Fibroblast of skin of right biceps (primary cell): ENCODE measurements at regions not wholly inside any gene's neighbourhood (a gene's known extent, or its start where the extent isn't known, plus 50 kb on each side); places are given as distances from the start of the nearest gene placed in this dataset.

Source experiments
- DNase-seq: peaks from one replicate; pipeline ENCODE4 v3.0.0-alpha.2; 2013

- DNase-seq: peak; percentile 93
These were observed 152.8 kb downstream of the GAS1 start for GRCh38 chr9:86794391-86795046.

- DNase-seq: peak; percentile 70
These were observed 155.2 kb downstream of the GAS1 start for GRCh38 chr9:86792136-86792535.

GRCh38 chr9:86790805-86791204, 156.5 kb downstream of the GAS1 start:
- no peak for DNase-seq

- DNase-seq: peak; percentile 90
These were observed 158.8 kb downstream of the GAS1 start for GRCh38 chr9:86788456-86788855.

- DNase-seq: peak; percentile 88
These were observed 163.4 kb downstream of the GAS1 start for GRCh38 chr9:86783884-86784283.

GRCh38 chr9:86782831-86783230, 164.5 kb downstream of the GAS1 start:
- peak; percentile 18 for DNase-seq

- no peak for DNase-seq
These were observed 168.5 kb downstream of the GAS1 start for GRCh38 chr9:86778761-86779160.

GRCh38 chr9:86775718-86776117, 171.6 kb downstream of the GAS1 start:
- DNase-seq: no peak

- no peak for DNase-seq
These were observed 173.2 kb downstream of the GAS1 start for GRCh38 chr9:86774116-86774515.

GRCh38 chr9:86773422-86773945, 173.8 kb downstream of the GAS1 start:
- no peak for DNase-seq

GRCh38 chr9:86772635-86772993, 174.7 kb downstream of the GAS1 start:
- DNase-seq: peak; percentile 79

- no peak for DNase-seq
These were observed 175.2 kb downstream of the GAS1 start for GRCh38 chr9:86771941-86772634.

- DNase-seq: no peak
These were observed 175.9 kb downstream of the GAS1 start for GRCh38 chr9:86771420-86771819.

- no peak for DNase-seq
These were observed 178.6 kb downstream of the GAS1 start for GRCh38 chr9:86768709-86769108.

- DNase-seq: no peak
These were observed 179.3 kb downstream of the GAS1 start for GRCh38 chr9:86768020-86768419.

GRCh38 chr9:86767373-86767772, 179.9 kb downstream of the GAS1 start:
- no peak for DNase-seq

- DNase-seq: peak; percentile 95
These were observed 180.4 kb downstream of the GAS1 start for GRCh38 chr9:86766912-86767311.

- DNase-seq: no peak
These were observed 180.8 kb downstream of the GAS1 start for GRCh38 chr9:86766511-86766910.

GRCh38 chr9:86765746-86766430, 181.4 kb downstream of the GAS1 start:
- no peak for DNase-seq

GRCh38 chr9:86764671-86765343, 182.5 kb downstream of the GAS1 start:
- peak; percentile 63 for DNase-seq

- no peak for DNase-seq
These were observed 183.1 kb downstream of the GAS1 start for GRCh38 chr9:86764221-86764624.

- DNase-seq: no peak
These were observed 183.5 kb downstream of the GAS1 start for GRCh38 chr9:86763791-86764190.

- no peak for DNase-seq
These were observed 190.0 kb downstream of the GAS1 start for GRCh38 chr9:86757382-86757720.
